ENCODE measurements at regions not wholly inside any gene's neighbourhood (a gene's known extent, or its start where the extent isn't known, plus 50 kb on each side); places are given as distances from the start of the nearest gene placed in this dataset.

- Mint-ChIP-seq H3K4me3 (no peak overlapping the region), H3K27me3 (ENCODE audit: low read depth) (no peaks in the 10 kb centered on the region), H3K4me1 (no peaks in the 10 kb centered on the region), H3K27ac (no peak overlapping the region), H3K9me3 (peaks cover 14% of the 10 kb centered on the region), H3K36me3 (peaks cover 3% of the 10 kb centered on the region)
- no peak for TF ChIP-seq CTCF (IDR thresholded peaks at IDR 0.05; ENCODE audit: unreplicated experiment)
- DNase-seq (ENCODE audit: low spot score in 2 of 2, unreplicated experiment in 2 of 2), result no peak
Measured at GRCh38 chr5:102596951-102597350, 98.2 kb upstream of the SLCO6A1 start.

DNA sequence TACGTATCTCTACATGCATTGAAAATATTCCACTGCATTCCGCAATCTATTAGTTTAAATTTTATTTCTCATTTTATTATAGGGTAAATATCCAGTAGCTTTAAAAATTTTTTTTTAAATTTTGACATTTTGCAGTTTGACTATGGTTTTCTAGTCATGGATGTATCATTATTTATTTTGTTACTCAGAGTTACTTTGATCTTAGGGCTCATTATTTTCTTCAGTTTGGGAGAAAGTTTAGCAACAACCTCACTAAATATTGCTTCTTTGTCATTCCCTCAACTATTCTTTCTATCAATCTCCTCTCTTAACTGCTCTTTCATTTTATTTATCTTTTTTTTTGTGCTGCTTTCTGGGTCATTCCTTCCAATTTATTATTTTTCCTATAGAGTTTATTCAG is 100.5 kb upstream of the SLCO6A1 start:
- Mint-ChIP-seq H3K36me3 (no peaks in the 10 kb centered on the region), H3K27me3 (ENCODE audit: low read depth) (no peaks in the 10 kb centered on the region), H3K4me1 (no peaks in the 10 kb centered on the region), H3K27ac (no peak overlapping the region), H3K4me3 (no peak overlapping the region), H3K9me3 (peaks cover 18% of the 10 kb centered on the region)
- no peak for DNase-seq (ENCODE audit: low spot score in 2 of 2, unreplicated experiment in 2 of 2)
- no peak for TF ChIP-seq CTCF (IDR thresholded peaks at IDR 0.05; ENCODE audit: unreplicated experiment)

DNA sequence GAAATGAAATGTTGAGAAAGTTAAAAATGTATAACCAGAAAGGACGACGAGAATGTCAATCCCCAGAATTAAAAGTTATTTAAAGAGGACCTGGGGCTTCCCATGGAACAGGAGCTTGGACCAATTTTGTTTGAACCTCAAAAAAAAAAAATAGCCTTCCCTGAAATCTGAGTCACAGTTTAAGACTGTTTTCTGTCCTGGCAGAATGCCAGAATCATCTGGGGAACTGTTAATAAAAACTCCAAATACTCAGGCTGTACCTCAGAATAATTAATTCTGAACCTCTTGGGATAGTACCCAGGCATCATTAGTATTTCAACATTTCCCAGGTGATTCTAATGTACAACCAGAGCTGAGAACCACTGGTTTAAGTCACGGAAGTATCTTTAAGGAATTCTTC is 102.2 kb upstream of the SLCO6A1 start:
- DNase-seq (ENCODE audit: low spot score in 2 of 2, unreplicated experiment in 2 of 2), result no peak
- H3K27me3 Mint-ChIP-seq (ENCODE audit: low read depth), result no peaks in the 10 kb centered on the region
- H3K36me3 Mint-ChIP-seq, result no peaks in the 10 kb centered on the region
- H3K4me3 Mint-ChIP-seq, result no peak overlapping the region
- TF ChIP-seq CTCF (IDR thresholded peaks at IDR 0.05; ENCODE audit: unreplicated experiment), result no peak
- peaks cover 10% of the 10 kb centered on the region for H3K9me3 Mint-ChIP-seq
- H3K27ac Mint-ChIP-seq, result no peak overlapping the region
- no peaks in the 10 kb centered on the region for H3K4me1 Mint-ChIP-seq

DNA sequence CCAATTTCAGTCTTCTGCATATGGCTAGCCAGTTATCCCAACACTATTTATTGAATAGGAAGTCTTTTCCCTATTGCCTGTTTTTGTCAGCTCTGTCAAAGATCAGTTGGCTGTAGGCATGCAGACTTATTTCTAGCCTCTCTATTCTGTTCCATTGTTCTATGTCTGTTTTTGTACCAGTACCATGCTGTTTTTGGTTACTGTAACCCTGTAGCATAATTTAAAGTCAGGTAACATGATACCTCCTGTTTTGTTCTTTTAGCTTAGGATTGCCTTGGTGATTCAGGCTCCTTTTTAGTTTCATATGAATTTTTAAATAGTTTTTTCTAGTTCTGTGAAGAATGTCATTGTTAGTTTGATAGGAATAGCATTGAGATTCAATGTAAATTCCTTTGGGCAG is 104.9 kb upstream of the SLCO6A1 start:
- no peaks in the 10 kb centered on the region for H3K4me1 Mint-ChIP-seq
- no peaks in the 10 kb centered on the region for H3K27me3 Mint-ChIP-seq (ENCODE audit: low read depth)
- H3K36me3 Mint-ChIP-seq, result peaks cover 10% of the 10 kb centered on the region
- no peak for TF ChIP-seq CTCF (IDR thresholded peaks at IDR 0.05; ENCODE audit: unreplicated experiment)
- no peak overlapping the region for H3K27ac Mint-ChIP-seq
- H3K4me3 Mint-ChIP-seq, result no peak overlapping the region
- H3K9me3 Mint-ChIP-seq, result peaks cover 15% of the 10 kb centered on the region
- no peak for DNase-seq (ENCODE audit: low spot score in 2 of 2, unreplicated experiment in 2 of 2)

GRCh38 chr5:102608414-102608813 is 109.6 kb upstream of the SLCO6A1 start:
- no peak overlapping the region for H3K27ac Mint-ChIP-seq
- DNase-seq (ENCODE audit: low spot score in 2 of 2, unreplicated experiment in 2 of 2), result no peak
- no peaks in the 10 kb centered on the region for H3K27me3 Mint-ChIP-seq (ENCODE audit: low read depth)
- peaks cover 18% of the 10 kb centered on the region for H3K36me3 Mint-ChIP-seq
- peaks cover 13% of the 10 kb centered on the region for H3K9me3 Mint-ChIP-seq
- H3K4me3 Mint-ChIP-seq, result no peak overlapping the region
- no peaks in the 10 kb centered on the region for H3K4me1 Mint-ChIP-seq
- TF ChIP-seq CTCF (IDR thresholded peaks at IDR 0.05; ENCODE audit: unreplicated experiment), result no peak

GRCh38 chr5:102611312-102611711 is 112.5 kb upstream of the SLCO6A1 start:
- Mint-ChIP-seq H3K9me3 (peaks cover 27% of the 10 kb centered on the region), H3K4me1 (no peaks in the 10 kb centered on the region), H3K27me3 (ENCODE audit: low read depth) (peaks cover 1% of the 10 kb centered on the region), H3K4me3 (no peak overlapping the region), H3K36me3 (peaks cover 36% of the 10 kb centered on the region), H3K27ac (no peak overlapping the region)
- no peak for TF ChIP-seq CTCF (IDR thresholded peaks at IDR 0.05; ENCODE audit: unreplicated experiment)
- no peak for DNase-seq (ENCODE audit: low spot score in 2 of 2, unreplicated experiment in 2 of 2)
